Calu3 (cell line): ENCODE measurements at regions not wholly inside any gene's neighbourhood (a gene's known extent, or its start where the extent isn't known, plus 50 kb on each side); places are given as distances from the start of the nearest gene placed in this dataset.

Experiments
- BruUV-seq: library from RNA; stranded (reverse); fragments of 400-500 nt; replicated peaks from 2 replicates; lab custom pipeline; 2021; lab: Mats Ljungman, UMichigan
- CTCF ChIA-PET: fragments of 300-600 bp; sonication (Branson Sonifier 250); formaldehyde crosslinking; loops from one replicate; lab custom pipeline; 2022; ENCODE audit warnings: antibody characterized with exemption; lab: Charles Lee
- DNase-seq: peaks from one replicate; pipeline ENCODE4 v3.0.0; 2022
- H3K27ac Mint-ChIP-seq: one replicate; pipeline ENCODE4 v1.8.0; 2022; ENCODE audit warnings: mixed read lengths; ENCODE audit not compliant: unreplicated experiment
- H3K27me3 Mint-ChIP-seq: one replicate; pipeline ENCODE4 v1.8.0; 2022; ENCODE audit warnings: mixed read lengths; ENCODE audit not compliant: unreplicated experiment
- H3K36me3 Mint-ChIP-seq: one replicate; pipeline ENCODE4 v1.8.0; 2022; ENCODE audit warnings: mild to moderate bottlenecking, moderate library complexity, mixed read lengths; ENCODE audit not compliant: insufficient read depth, unreplicated experiment
- H3K4me1 Mint-ChIP-seq: one replicate; pipeline ENCODE4 v1.8.0; 2022; ENCODE audit warnings: mild to moderate bottlenecking, low read depth, mixed read lengths; ENCODE audit not compliant: unreplicated experiment
- H3K4me3 Mint-ChIP-seq: one replicate; pipeline ENCODE4 v1.8.0; 2022; ENCODE audit warnings: mild to moderate bottlenecking, low read depth, moderate library complexity, mixed read lengths; ENCODE audit not compliant: unreplicated experiment
- H3K9me3 Mint-ChIP-seq: one replicate; pipeline ENCODE4 v1.8.0; 2022; ENCODE audit warnings: low read depth, mixed read lengths; ENCODE audit not compliant: unreplicated experiment
- intact Hi-C: fragments of 100-400 bp; cut with micrococcal nuclease; formaldehyde crosslinking; loops from one replicate; pipeline ENCODE4 v1.10.0; 2022; ENCODE audit not compliant: unreplicated experiment
- TF ChIP-seq, protein P1 (sequence below): fragments of 200-600 bp; IDR thresholded peaks from one replicate; pipeline ENCODE4 v1.8.0; 2022; ENCODE audit warnings: antibody characterized with exemption; ENCODE audit not compliant: unreplicated experiment

DNA sequence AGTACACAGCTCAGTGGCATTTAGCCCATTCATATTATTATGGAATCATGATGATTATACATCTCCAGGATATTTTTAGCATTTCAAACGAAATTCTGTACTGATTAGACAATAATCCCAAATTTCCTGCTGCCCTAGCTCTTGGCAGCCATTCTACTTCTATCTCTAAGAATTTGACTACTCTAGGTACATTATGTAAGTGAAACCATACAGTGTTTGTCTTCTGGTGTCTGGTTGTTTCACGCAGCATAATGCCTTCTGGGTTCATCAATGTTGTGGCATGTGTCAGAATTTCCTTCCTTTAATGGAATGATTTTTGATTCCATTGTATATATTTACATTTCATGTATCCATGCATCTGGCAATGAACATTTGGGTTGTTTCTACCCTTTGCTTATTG is 517.7 kb downstream of the ETS1 start:
- TF ChIP-seq, protein P1, sequence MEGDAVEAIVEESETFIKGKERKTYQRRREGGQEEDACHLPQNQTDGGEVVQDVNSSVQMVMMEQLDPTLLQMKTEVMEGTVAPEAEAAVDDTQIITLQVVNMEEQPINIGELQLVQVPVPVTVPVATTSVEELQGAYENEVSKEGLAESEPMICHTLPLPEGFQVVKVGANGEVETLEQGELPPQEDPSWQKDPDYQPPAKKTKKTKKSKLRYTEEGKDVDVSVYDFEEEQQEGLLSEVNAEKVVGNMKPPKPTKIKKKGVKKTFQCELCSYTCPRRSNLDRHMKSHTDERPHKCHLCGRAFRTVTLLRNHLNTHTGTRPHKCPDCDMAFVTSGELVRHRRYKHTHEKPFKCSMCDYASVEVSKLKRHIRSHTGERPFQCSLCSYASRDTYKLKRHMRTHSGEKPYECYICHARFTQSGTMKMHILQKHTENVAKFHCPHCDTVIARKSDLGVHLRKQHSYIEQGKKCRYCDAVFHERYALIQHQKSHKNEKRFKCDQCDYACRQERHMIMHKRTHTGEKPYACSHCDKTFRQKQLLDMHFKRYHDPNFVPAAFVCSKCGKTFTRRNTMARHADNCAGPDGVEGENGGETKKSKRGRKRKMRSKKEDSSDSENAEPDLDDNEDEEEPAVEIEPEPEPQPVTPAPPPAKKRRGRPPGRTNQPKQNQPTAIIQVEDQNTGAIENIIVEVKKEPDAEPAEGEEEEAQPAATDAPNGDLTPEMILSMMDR: no peak
- peaks cover 3% of the 10 kb centered on the region for H3K9me3 Mint-ChIP-seq
- BruUV-seq: no TSS peak
- no peaks in the 10 kb centered on the region for H3K36me3 Mint-ChIP-seq
- CTCF ChIA-PET: no interaction called here
- no peak overlapping the region for H3K4me3 Mint-ChIP-seq
- intact Hi-C loops: no loop called here
- no peaks in the 10 kb centered on the region for H3K27me3 Mint-ChIP-seq
- no peaks in the 10 kb centered on the region for H3K4me1 Mint-ChIP-seq
- no peak overlapping the region for H3K27ac Mint-ChIP-seq
- no peak for DNase-seq

DNA sequence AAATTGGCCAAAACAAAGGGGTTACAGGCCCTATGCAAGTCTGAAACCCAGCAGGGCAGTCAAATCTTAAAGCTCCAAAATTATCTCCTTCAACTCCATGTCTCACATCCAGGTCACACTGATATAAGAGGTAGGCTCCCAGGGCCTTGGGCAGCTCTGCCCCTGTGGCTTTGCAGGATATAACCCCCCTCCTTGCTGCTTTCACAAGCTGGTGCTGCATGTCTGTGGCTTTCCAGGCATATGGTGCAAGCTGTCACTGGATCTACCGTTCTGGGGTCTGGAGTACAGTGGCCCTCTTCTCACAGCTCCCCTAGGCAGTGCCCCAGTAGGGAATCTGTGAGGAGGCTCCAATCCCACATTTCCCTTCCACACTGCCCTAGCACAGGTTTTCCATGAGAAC is 519.6 kb downstream of the ETS1 start:
- Mint-ChIP-seq H3K36me3 (no peaks in the 10 kb centered on the region), H3K4me3 (no peak overlapping the region), H3K27me3 (no peaks in the 10 kb centered on the region), H3K27ac (no peak overlapping the region), H3K9me3 (peaks cover 6% of the 10 kb centered on the region), H3K4me1 (no peaks in the 10 kb centered on the region)
- intact Hi-C loops: no loop called here
- BruUV-seq: no TSS peak
- CTCF ChIA-PET: no interaction called here
- DNase-seq: no peak
- TF ChIP-seq, protein P1: no peak

DNA sequence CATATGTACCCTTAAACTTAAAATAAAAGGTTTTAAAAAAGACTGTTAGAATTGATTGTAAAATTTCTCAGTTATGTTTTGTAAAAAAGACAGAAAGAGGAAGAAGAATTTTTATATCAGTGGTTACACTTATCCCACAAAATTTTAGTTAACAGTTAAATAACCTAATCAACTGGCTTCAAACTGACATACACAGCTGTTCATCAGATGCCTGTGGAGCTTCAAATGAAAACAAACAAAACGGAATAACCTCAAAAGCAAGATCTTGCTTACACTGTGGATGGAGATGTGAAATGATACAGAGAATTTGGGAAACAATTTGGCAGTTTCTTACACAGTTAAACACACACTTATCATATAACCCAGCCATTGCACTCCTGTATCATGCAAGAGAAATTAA is 521.0 kb downstream of the ETS1 start:
- intact Hi-C loops: no loop called here
- Mint-ChIP-seq H3K27ac (no peak overlapping the region), H3K9me3 (peaks cover 6% of the 10 kb centered on the region), H3K4me1 (no peaks in the 10 kb centered on the region), H3K4me3 (no peak overlapping the region), H3K36me3 (no peaks in the 10 kb centered on the region), H3K27me3 (no peaks in the 10 kb centered on the region)
- TF ChIP-seq, protein P1: no peak
- CTCF ChIA-PET: no interaction called here
- BruUV-seq: no TSS peak
- no peak for DNase-seq

DNA sequence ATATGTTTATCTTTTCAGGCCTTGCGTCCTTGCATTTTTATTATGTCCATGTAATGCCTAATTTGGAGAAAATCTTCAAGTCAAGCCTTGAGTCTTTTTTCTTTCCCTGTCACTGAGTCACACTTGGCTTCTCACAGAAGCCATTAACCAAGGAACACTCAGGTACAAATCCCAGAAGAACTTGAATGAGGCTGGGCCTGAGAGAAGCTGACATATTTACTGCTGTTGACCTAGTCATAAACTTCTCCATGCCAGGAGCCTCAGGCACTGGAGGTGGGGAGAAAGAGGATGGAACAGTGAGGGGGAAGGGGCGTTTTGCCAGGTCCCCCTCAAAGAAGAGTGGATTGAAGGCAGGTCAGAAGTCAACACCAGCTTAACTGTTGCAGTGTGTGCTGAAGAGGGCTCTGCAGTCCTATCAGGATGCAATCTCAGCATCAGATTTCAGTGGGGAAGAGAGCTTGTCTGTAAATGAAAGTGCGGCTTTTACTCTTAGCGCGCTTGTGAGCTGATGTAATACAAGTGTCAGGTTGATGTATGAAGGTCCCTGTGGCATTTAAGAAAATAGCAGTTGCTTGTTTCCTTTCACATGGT is 526.0 kb downstream of the ETS1 start:
- DNase-seq: no peak
- TF ChIP-seq, protein P1: no peak
- peaks cover 13% of the 10 kb centered on the region for H3K4me1 Mint-ChIP-seq
- CTCF ChIA-PET: no interaction called here
- peaks cover 3% of the 10 kb centered on the region for H3K9me3 Mint-ChIP-seq
- no peak overlapping the region for H3K27ac Mint-ChIP-seq
- no peaks in the 10 kb centered on the region for H3K27me3 Mint-ChIP-seq
- no peaks in the 10 kb centered on the region for H3K36me3 Mint-ChIP-seq
- H3K4me3 Mint-ChIP-seq: no peak overlapping the region
- BruUV-seq: no TSS peak
- intact Hi-C loops: no loop called here
